T-cell (primary cell): ENCODE measurements at regions not wholly inside any gene's neighbourhood (a gene's known extent, or its start where the extent isn't known, plus 50 kb on each side); places are given as distances from the start of the nearest gene placed in this dataset.
"Not testable (repeated sequence)": the region's sequence is repeated elsewhere in the genome, so short reads cannot be mapped to it uniquely, and the experiment has no call there.

Experiments used
- ATAC-seq, 4 experiments: fragments of 200-7000 bp in 3 of 4; fragments of 150-1000 bp in 1 of 4; cut with Tn5 transposase; replicated peaks in 1 of 4; 1 replicate in 3 of 4; 2 replicates in 1 of 4; pipeline ENCODE4 v1.10.0; 2021; ENCODE audit warnings: moderate library complexity in 3 of 4, mild to moderate bottlenecking in 2 of 4, moderate number of reproducible peaks in 1 of 4
- CTCF ChIA-PET, 2 donors: fragments of 300-600 bp; sonication (Branson Sonifier 250); formaldehyde crosslinking; loops; one replicate each; lab custom pipeline; 2022; ENCODE audit warnings: antibody characterized with exemption in 2 of 2; lab: Charles Lee
- POLR2A ChIA-PET, 2 donors: fragments of 300-600 bp; sonication (Branson Sonifier 250); formaldehyde crosslinking; loops; one replicate each; lab custom pipeline; 2022; ENCODE audit warnings: antibody characterized with exemption in 2 of 2; lab: Charles Lee
- DNase-seq, 35 experiments: peaks; one replicate each; pipeline versions ENCODE4 v3.0.0 to v3.0.0-alpha.2; 2013 to 2023
- H3K27ac ChIP-seq: one replicate; pipeline ENCODE4 v1.5.1; 2013; ENCODE audit warnings: low read length
- H3K27me3 ChIP-seq, 2 experiments: replicated peaks in 1 of 2; 1 replicate in 1 of 2; 2 replicates in 1 of 2; pipeline versions ENCODE4 v1.6.1 to v1.7.0; 2013; ENCODE audit warnings: low read length in 1 of 2, mixed read lengths in 1 of 2; ENCODE audit not compliant: control insufficient read depth in 2 of 2, insufficient read depth in 2 of 2; ENCODE audit errors: extremely low read depth in 1 of 2
- H3K36me3 ChIP-seq, 2 donors: 1 replicate in 1 of 2; 2 replicates in 1 of 2; pipeline versions ENCODE4 v1.6.1 to v1.7.0; 2013; ENCODE audit warnings: low read length in 1 of 2; ENCODE audit not compliant: control insufficient read depth in 2 of 2, insufficient read depth in 1 of 2; ENCODE audit errors: extremely low read depth in 1 of 2
- H3K4me1 ChIP-seq, 2 experiments: 1 replicate in 1 of 2; 2 replicates in 1 of 2; pipeline versions ENCODE4 v1.6.1 to v1.7.0; 2013; ENCODE audit warnings: low read length in 2 of 2, mixed read lengths in 1 of 2; ENCODE audit not compliant: insufficient read depth in 2 of 2, control insufficient read depth in 1 of 2; ENCODE audit errors: extremely low read depth in 1 of 2
- H3K4me3 ChIP-seq, 2 donors: 1 replicate in 1 of 2; 2 replicates in 1 of 2; pipeline versions ENCODE4 v1.5.1 to v1.7.0; 2013; ENCODE audit warnings: mild to moderate bottlenecking in 2 of 2, low read length in 1 of 2, moderate library complexity in 1 of 2; ENCODE audit not compliant: control insufficient read depth in 1 of 2; ENCODE audit errors: extremely low read depth in 1 of 2
- H3K9me3 ChIP-seq: 2 replicates; pipeline ENCODE4 v1.7.0; 2013
- H3K27ac Mint-ChIP-seq, 2 donors: one replicate each; pipeline ENCODE4 v1.8.0; 2020 to 2021; ENCODE audit warnings: mild to moderate bottlenecking in 2 of 2, mixed read lengths in 2 of 2
- H3K27me3 Mint-ChIP-seq, 2 donors: one replicate each; pipeline ENCODE4 v1.8.0; 2021 to 2022; ENCODE audit warnings: mixed read lengths in 2 of 2
- H3K36me3 Mint-ChIP-seq: one replicate; pipeline ENCODE4 v1.8.0; 2021; ENCODE audit warnings: mixed read lengths
- H3K4me1 Mint-ChIP-seq, 3 donors: one replicate each; pipeline ENCODE4 v1.8.0; 2020 to 2022; ENCODE audit warnings: mixed read lengths in 3 of 3, mild to moderate bottlenecking in 1 of 3
- H3K4me3 Mint-ChIP-seq, 3 donors: one replicate each; pipeline ENCODE4 v1.8.0; 2020 to 2022; ENCODE audit warnings: mild to moderate bottlenecking in 3 of 3, mixed read lengths in 3 of 3, moderate library complexity in 3 of 3
- H3K9me3 Mint-ChIP-seq, 3 donors: one replicate each; pipeline ENCODE4 v1.8.0; 2020 to 2022; ENCODE audit warnings: mixed read lengths in 3 of 3
- WGBS: methylation state at CpG from one replicate; pipeline ENCODE4 v1.1.5; 2013; ENCODE audit warnings: missing lambda C conversion rate; ENCODE audit not compliant: insufficient coverage; 5-methylcytosine and 5-hydroxymethylcytosine counted together

- no CpG with 5 or more reads among the region's 1 CpG for WGBS
- Mint-ChIP-seq H3K4me3 (no peak overlapping the region), H3K4me1 (no peaks in the 10 kb centered on the region), H3K27ac (no peak overlapping the region), H3K36me3 (no peaks in the 10 kb centered on the region), H3K27me3 (no peaks in the 10 kb centered on the region), H3K9me3 (peaks cover 2 to 12% (median 11%) of the 10 kb centered on the region in 3 donors)
- H3K36me3 ChIP-seq = no peaks in the 10 kb centered on the region
- H3K27ac ChIP-seq = no peak overlapping the region
- H3K4me3 ChIP-seq = no peak overlapping the region
- ChIA-PET CTCF (no interaction called here), POLR2A (no interaction called here)
- ATAC-seq (no peak), DNase-seq (no peak)
- H3K9me3 ChIP-seq = no peaks in the 10 kb centered on the region
- H3K27me3 ChIP-seq = no peaks in the 10 kb centered on the region
- H3K4me1 ChIP-seq = no peaks in the 10 kb centered on the region
These were observed 1302.9 kb upstream of the ACVR2A start for GRCh38 chr2:146541896-146542295.

- peaks cover 3 to 10% (median 9%) of the 10 kb centered on the region in 3 donors for H3K9me3 Mint-ChIP-seq
- ChIA-PET CTCF (no interaction called here), POLR2A (no interaction called here)
- no peak overlapping the region for H3K4me3 Mint-ChIP-seq
- Histone ChIP-seq H3K27me3 (no peaks in the 10 kb centered on the region), H3K27ac (no peak overlapping the region), H3K36me3 (no peaks in the 10 kb centered on the region), H3K4me3 (no peak overlapping the region), H3K9me3 (no peaks in the 10 kb centered on the region), H3K4me1 (no peaks in the 10 kb centered on the region)
- no peaks in the 10 kb centered on the region for H3K27me3 Mint-ChIP-seq
- no peak overlapping the region for H3K27ac Mint-ChIP-seq
- ATAC-seq (no peak), DNase-seq (no peak)
- no CpG with 5 or more reads among the region's 3 CpGs for WGBS
- no peaks in the 10 kb centered on the region for H3K4me1 Mint-ChIP-seq
- H3K36me3 Mint-ChIP-seq = no peaks in the 10 kb centered on the region
These were observed 1304.4 kb upstream of the ACVR2A start for GRCh38 chr2:146540271-146540932.

- WGBS = 52% methylated on average over 2 of the region's 5 CpGs
- H3K27ac ChIP-seq, H3K4me1 ChIP-seq, H3K9me3 ChIP-seq, H3K4me1 Mint-ChIP-seq, ATAC-seq, H3K9me3 Mint-ChIP-seq, H3K36me3 Mint-ChIP-seq, H3K27ac Mint-ChIP-seq, H3K4me3 ChIP-seq, DNase-seq, H3K27me3 ChIP-seq, H3K4me3 Mint-ChIP-seq, H3K36me3 ChIP-seq, H3K27me3 Mint-ChIP-seq, CTCF ChIA-PET: not testable (repeated sequence)
- POLR2A ChIA-PET = interaction anchor here in 1 of 2 donors (0.6 kb wide), 1 partner anchor 560 kb away, joined by 4 read pairs; no protein-coding TSS in a partner anchor
These were observed 1305.1 kb upstream of the ACVR2A start for GRCh38 chr2:146539739-146540138.

- ChIA-PET CTCF (no interaction called here), POLR2A (no interaction called here)
These were observed 1307.4 kb upstream of the ACVR2A start for GRCh38 chr2:146537477-146537876.

GRCh38 chr2:146532509-146533147 lies 1312.2 kb upstream of the ACVR2A start:
- Histone ChIP-seq H3K4me3 (no peak overlapping the region), H3K27ac (no peak overlapping the region), H3K27me3 (no peaks in the 10 kb centered on the region), H3K9me3 (no peaks in the 10 kb centered on the region), H3K36me3 (no peaks in the 10 kb centered on the region), H3K4me1 (no peaks in the 10 kb centered on the region)
- WGBS = no CpG with 5 or more reads among the region's 3 CpGs
- H3K27me3 Mint-ChIP-seq = no peaks in the 10 kb centered on the region
- H3K9me3 Mint-ChIP-seq = peaks cover 1 to 5% (median 1%) of the 10 kb centered on the region in 3 donors
- no peak overlapping the region for H3K4me3 Mint-ChIP-seq
- no peaks in the 10 kb centered on the region for H3K4me1 Mint-ChIP-seq
- ChIA-PET POLR2A (no interaction called here), CTCF (no interaction called here)
- no peaks in the 10 kb centered on the region for H3K36me3 Mint-ChIP-seq
- no peak for DNase-seq
- no peak overlapping the region for H3K27ac Mint-ChIP-seq
- no peak for ATAC-seq

More at GRCh38 chr2:146537477-146537876, 1307.4 kb upstream of the ACVR2A start:
- Mint-ChIP-seq H3K4me3 (no peak overlapping the region), H3K27me3 (no peaks in the 10 kb centered on the region), H3K4me1 (no peaks in the 10 kb centered on the region), H3K9me3 (peaks cover 3 to 8% (median 8%) of the 10 kb centered on the region in 3 donors), H3K27ac (no peak overlapping the region), H3K36me3 (no peaks in the 10 kb centered on the region)
- ATAC-seq = no peak
- no peaks in the 10 kb centered on the region for H3K4me1 ChIP-seq
- no peak overlapping the region for H3K27ac ChIP-seq
- DNase-seq = no peak
- H3K9me3 ChIP-seq = no peaks in the 10 kb centered on the region
- H3K27me3 ChIP-seq = no peaks in the 10 kb centered on the region
- no peak overlapping the region for H3K4me3 ChIP-seq
- 93% methylated on average over 2 of the region's 2 CpGs for WGBS
- H3K36me3 ChIP-seq = no peaks in the 10 kb centered on the region

- DNase-seq (no peak), ATAC-seq (no peak)
- H3K9me3 Mint-ChIP-seq = peaks cover 0 to 5% (median 0%) of the 10 kb centered on the region in 3 donors
- no peaks in the 10 kb centered on the region for H3K4me1 ChIP-seq
- H3K27ac Mint-ChIP-seq = no peak overlapping the region
- no CpG with 5 or more reads among the region's 3 CpGs for WGBS
- ChIA-PET CTCF (no interaction called here), POLR2A (no interaction called here)
- no peaks in the 10 kb centered on the region for H3K27me3 ChIP-seq
- H3K9me3 ChIP-seq = no peaks in the 10 kb centered on the region
- H3K36me3 ChIP-seq = no peaks in the 10 kb centered on the region
- H3K4me3 ChIP-seq = no peak overlapping the region
- no peaks in the 10 kb centered on the region for H3K36me3 Mint-ChIP-seq
- no peak overlapping the region for H3K27ac ChIP-seq
- H3K4me3 Mint-ChIP-seq = no peak overlapping the region
- H3K4me1 Mint-ChIP-seq = no peaks in the 10 kb centered on the region
- no peaks in the 10 kb centered on the region for H3K27me3 Mint-ChIP-seq
These were observed 1312.8 kb upstream of the ACVR2A start for GRCh38 chr2:146532009-146532408.
